NCI-H2029 treated with DMSO at 0.1 percent for 48 hours (cell line): ENCODE measurements at regions not wholly inside any gene's neighbourhood (a gene's known extent, or its start where the extent isn't known, plus 50 kb on each side); places are given as distances from the start of the nearest gene placed in this dataset.

Experiments
- DNase-seq: peaks from one replicate; lab custom pipeline; 2025; lab: John Stamatoyannopoulos, UW

- DNase-seq, result no peak
Measured at GRCh38 chr5:4815002-4815401, 325.1 kb upstream of the ADAMTS16 start.

DNA sequence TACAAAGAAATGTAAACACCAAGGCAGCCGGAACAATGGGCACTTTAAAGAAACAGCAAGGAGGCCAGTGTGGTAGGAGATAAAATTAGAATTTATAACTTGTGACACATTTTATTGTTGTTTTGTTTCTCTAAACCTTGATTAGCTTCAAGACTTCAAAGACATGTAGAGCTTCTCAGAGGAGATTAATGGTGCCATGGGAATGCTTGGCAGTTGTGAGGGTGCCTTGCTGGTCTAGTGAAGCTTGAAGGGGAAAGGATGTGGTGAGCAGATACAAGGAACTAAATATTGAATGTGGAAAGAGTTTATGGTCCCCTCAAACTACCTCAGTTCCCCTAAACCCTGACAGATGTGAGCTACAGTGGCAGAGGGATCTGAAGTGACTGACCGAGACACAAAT, 322.4 kb upstream of the ADAMTS16 start:
- no peak for DNase-seq

DNA sequence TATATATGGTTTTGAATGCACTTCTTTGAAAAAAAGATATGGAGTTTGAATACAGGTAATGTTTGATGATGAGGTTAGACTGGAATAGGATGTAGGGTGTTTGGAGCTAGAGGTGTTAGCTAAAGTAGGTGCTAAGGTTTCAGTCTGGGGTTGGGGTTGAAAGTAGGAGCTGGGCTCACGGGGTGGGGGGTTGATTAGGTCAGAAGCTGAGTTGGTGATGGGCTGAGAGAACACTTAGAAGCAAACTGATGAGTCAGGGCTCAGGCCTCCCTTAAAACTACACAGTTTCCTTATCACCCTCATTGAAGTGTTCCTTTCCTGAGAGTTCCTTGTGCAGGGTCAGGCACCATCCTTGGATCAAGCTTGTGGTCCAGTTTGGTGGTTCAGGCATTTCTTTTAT, 308.8 kb upstream of the ADAMTS16 start:
- DNase-seq, result no peak

GRCh38 chr5:4832471-4832870, 307.7 kb upstream of the ADAMTS16 start:
- no peak for DNase-seq

DNA sequence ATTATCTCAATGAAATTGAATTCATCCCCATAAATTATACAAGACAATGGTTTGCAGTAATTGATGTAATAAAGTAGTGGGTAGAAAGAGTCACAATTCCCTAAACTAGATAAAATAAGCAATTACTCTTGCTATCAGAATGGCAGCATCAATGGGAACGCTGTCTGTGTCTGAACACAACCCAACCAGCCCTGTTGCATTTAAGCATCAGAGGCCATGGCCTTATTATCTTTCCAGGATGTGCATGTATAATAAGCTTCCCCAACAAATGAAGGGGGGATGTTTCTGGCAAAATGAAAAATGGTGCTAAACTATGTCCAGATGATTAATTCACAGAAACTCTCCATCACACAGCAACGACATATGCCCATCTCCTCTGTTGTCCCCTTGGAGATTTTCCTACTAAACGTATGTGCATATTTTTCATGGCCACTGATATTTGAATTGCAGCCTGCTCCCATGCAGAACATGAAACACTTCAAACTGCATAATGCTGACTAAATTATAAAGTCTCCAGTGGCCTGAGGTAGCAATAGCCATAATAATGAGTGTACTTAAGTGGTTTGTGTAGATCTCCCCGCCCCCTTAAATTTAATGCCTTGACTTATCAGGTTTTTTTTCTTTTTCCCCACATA, 306.9 kb upstream of the ADAMTS16 start:
- no peak for DNase-seq

DNA sequence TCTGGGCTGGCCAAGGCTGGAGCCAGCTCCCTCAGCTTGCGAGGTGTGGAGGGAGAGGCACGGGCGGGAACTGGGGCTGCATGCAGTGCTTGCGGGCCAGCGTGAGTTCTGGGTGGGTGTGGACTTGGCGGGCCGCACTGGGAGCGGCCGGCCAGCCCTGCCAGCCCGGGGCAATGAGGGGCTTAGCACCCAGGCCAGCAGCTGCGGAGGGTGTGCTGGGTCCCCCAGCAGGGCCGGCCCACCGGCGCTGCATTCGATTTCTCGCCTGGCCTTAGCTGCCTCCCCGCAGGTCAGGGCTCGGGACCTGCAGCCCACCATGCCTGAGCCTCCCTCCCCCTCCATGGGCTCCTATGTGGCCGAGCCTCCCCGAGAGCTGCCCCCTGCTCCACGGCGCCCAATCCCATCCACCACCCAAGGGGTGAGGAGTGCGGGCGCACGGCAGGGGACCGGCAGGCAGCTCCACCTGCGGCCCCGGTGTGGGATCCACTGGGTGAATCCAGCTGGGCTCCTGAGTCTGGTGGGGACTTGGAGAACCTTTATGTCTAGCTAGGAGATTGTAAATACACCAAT, 302.6 kb upstream of the ADAMTS16 start:
- no peak for DNase-seq

- no peak for DNase-seq
Measured at GRCh38 chr5:4845221-4845620, 294.9 kb upstream of the ADAMTS16 start.

DNA sequence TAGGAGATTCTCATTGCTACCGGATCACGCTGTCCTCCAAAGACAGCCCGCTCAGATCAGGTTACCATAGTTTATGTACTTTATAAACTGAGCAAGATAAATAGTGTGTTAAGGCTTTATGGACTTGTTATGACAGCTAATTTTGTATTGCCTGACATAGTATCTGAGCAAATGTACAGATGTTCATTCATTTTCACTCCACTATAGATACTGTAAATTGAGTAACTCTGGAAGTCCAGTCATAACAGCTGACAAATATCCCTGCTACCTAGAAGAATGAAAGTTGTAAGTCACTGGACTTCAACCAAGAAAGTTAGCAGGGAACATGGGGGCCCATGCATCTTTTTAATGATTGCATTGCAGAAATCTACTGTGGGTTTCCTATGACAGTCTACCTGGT, 292.4 kb upstream of the ADAMTS16 start:
- DNase-seq, result no peak

DNA sequence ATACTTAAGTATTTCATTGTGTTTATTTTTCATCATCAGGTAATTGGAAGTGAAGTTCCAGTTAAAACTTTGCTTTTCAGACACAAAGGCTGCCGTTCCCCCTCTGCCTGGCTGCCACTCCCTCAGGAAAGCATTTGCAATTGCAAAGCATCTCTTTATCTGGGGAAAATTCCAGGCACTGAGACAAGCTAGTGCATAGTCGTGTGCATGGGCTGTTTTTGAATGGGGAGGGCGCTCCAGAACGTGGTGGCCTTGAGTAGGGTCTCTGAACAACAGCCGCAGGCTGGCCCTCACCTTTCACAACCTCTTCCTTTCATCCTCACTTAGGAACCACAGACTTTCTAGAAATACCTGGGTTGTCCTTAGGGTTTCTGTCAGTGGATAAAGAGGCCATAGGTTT, 285.1 kb upstream of the ADAMTS16 start:
- DNase-seq, result no peak

- no peak for DNase-seq
Measured at GRCh38 chr5:4855880-4856279, 284.2 kb upstream of the ADAMTS16 start.

GRCh38 chr5:4857761-4858160, 282.4 kb upstream of the ADAMTS16 start:
- no peak for DNase-seq

GRCh38 chr5:4859500-4860235, 280.5 kb upstream of the ADAMTS16 start:
- DNase-seq, result no peak

GRCh38 chr5:4860631-4861030, 279.5 kb upstream of the ADAMTS16 start:
- DNase-seq, result no peak

DNA sequence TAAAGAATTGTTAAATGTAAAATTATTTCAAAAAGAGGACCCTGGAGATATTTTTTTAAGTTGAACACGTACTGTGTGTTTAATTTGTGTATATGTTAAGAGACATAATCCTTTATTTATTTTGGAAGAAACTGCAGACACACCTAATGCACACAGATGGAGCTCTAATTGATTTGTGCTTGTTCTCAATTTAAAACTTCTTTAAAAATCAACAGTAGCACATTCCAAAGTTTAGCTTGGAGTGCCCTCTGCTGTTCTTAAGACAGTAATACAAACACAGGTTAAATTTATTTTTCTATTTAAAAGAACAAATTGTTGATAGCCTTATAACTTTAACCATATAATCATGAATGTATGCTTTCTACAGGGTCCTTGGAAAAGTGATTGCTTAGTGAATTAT, 277.6 kb upstream of the ADAMTS16 start:
- DNase-seq, result peak; percentile 19

DNA sequence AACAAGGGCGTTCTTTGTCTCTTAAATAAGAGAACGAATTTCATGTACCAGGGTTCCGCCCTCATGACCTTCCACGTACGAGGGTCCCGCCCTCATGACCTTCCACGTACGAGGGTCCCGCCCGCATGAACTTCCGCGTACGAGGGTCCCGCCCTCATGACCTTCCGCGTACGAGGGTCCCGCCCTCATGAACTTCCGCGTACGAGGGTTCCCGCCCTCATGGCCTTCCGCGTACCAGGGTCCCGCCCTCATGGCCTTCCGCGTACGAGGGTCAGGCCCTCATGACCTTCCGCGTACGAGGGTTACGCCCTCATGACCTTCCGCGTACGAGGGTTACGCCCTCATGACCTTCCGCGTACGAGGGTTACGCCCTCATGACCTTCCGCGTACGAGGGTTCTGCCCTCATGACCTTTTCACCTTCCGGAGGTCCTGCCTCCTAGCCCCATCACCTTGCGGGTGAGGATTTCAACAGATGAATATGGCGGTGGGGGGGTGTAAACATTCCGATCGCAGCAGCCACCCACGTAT, 273.9 kb upstream of the ADAMTS16 start:
- DNase-seq, result no peak

GRCh38 chr5:4866817-4867216, 273.3 kb upstream of the ADAMTS16 start:
- DNase-seq, result no peak

DNA sequence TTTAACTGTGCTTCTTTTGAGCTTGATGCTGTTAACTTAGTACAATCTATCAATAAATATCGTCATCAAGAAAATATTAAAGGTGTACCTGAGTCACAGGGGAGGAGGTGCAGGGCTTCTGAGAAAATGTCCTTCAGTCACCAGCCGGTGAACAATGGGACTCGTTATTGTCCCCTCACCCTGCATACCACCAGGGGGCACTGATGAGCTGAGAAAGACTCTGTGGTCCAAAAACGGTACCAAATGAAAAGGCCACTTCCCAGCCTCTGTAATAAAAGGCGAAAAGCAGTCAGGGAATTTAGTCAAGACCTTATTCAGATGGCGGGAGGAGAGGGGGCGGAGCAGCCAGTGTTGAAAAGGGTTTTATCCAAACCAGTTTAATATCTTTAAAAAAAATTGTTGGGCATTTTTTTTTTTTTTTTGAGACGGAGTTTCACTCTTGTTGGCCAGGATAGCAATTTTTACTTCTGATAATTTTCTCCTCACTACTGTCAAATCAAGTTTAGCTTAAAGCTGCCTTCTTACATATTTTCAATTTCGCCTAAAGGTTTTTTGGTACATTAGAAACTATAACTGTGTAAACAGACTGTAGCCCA, 271.9 kb upstream of the ADAMTS16 start:
- peak; percentile 15 for DNase-seq

GRCh38 chr5:4873652-4874051, 266.5 kb upstream of the ADAMTS16 start:
- DNase-seq, result no peak

GRCh38 chr5:4874097-4874496, 266.0 kb upstream of the ADAMTS16 start:
- DNase-seq, result no peak

DNA sequence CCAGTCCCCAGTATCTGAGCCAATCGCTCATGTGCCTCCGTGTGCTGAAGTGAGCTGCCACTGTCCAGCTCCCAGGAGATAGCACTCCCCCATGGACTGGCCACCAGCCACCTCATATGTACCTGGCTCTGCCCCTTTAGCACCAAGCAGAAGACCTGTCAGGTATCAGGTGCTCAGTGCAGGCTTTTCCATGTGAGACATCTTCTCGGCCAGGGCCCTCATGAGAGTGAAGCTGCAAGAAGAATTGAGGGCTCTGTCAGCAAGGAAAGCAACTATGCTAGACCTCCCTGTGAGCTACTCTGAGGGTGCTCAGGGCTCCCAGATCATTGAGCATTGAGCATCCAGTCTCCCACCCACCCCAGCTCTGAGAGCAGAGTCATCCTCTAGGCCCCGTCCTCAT, 264.2 kb upstream of the ADAMTS16 start:
- DNase-seq, result no peak

DNA sequence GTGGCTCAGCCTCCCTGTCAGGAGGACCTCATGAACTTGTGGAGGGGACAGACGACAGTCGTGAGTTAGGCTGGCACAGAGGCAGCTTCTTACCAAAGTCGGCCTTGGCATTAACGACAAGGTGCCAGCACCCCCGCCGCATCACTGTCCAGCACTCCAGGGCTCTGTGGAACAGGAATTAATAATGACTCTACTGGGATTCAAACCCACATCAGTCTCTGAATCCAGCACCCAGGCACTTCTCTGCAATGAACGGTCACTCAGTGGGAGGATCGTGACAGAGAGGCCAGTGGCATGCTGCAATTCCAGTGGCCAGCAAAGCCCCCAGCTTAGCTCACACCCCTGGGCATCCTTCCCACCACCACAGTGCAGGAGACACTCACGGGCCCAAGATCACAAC, 263.3 kb upstream of the ADAMTS16 start:
- no peak for DNase-seq

GRCh38 chr5:4877579-4877978, 262.6 kb upstream of the ADAMTS16 start:
- no peak for DNase-seq

DNA sequence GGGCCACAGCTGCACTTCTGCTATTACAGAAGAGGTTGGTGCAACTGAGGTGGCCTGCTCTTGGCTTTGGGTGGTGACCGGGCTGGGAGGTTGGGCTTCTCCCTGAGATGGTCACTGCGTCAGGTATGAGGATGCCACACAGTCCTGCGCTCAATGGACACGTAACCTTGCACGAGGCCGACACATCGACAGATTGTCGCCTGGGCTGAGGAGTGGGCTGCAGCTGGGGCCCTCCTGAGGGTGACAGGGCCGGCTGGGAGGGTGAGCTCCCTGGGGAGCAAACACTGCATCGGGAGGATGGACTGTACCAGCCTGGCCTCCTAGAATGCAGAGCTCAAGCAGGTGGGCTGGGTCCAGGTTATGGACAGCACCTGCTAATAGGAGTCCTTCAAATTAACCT, 261.1 kb upstream of the ADAMTS16 start:
- DNase-seq, result no peak
